GM18505 (cell line): ENCODE measurements at regions not wholly inside any gene's neighbourhood (a gene's known extent, or its start where the extent isn't known, plus 50 kb on each side); places are given as distances from the start of the nearest gene placed in this dataset.
"Not testable (repeated sequence)": the region's sequence is repeated elsewhere in the genome, so short reads cannot be mapped to it uniquely, and the experiment has no call there.

Source experiments
- ATAC-seq: cut with Tn5 transposase; IDR thresholded peaks from one replicate; pipeline ENCODE4 v1.9.1; 2021; ENCODE audit not compliant: unreplicated experiment
- POLR2A ChIP-seq: IDR thresholded peaks from 4 replicates; pipeline ENCODE4 v1.6.1; 2011; ENCODE audit warnings: borderline replicate concordance; ENCODE audit not compliant: insufficient read depth, insufficient read length; ENCODE audit errors: extremely low read depth

- no peak for ATAC-seq
- TF ChIP-seq POLR2A, result no peak
Observed at GRCh38 chr4:45229206-45229605, 502.9 kb upstream of the GNPDA2 start.

- ATAC-seq, result no peak
Observed at GRCh38 chr4:45215976-45216542, 489.7 kb upstream of the GNPDA2 start.

GRCh38 chr4:45208476-45208875 lies 482.1 kb upstream of the GNPDA2 start:
- ATAC-seq, result not testable (repeated sequence)

More at GRCh38 chr4:45215976-45216542, 489.7 kb upstream of the GNPDA2 start:
- TF ChIP-seq POLR2A, result no peak

GRCh38 chr4:45207864-45208331 lies 481.5 kb upstream of the GNPDA2 start:
- ATAC-seq, result not testable (repeated sequence)

- ATAC-seq, result not testable (repeated sequence)
Observed at GRCh38 chr4:45207241-45207863, 481.0 kb upstream of the GNPDA2 start.

GRCh38 chr4:45199736-45200135 lies 473.4 kb upstream of the GNPDA2 start:
- no peak for ATAC-seq
- no peak for TF ChIP-seq POLR2A

- no peak for TF ChIP-seq POLR2A
- no peak for ATAC-seq
Observed at GRCh38 chr4:45188501-45188900, 462.1 kb upstream of the GNPDA2 start.

GRCh38 chr4:45186249-45186648 lies 459.9 kb upstream of the GNPDA2 start:
- no peak for TF ChIP-seq POLR2A

GRCh38 chr4:45183905-45184304 lies 457.5 kb upstream of the GNPDA2 start:
- no peak for TF ChIP-seq POLR2A
- no peak for ATAC-seq

More at GRCh38 chr4:45186249-45186648, 459.9 kb upstream of the GNPDA2 start:
- ATAC-seq, result no peak

GRCh38 chr4:45172636-45173035 lies 446.3 kb upstream of the GNPDA2 start:
- no peak for ATAC-seq
- no peak for TF ChIP-seq POLR2A

- no peak for TF ChIP-seq POLR2A
- no peak for ATAC-seq
Observed at GRCh38 chr4:45160951-45161350, 434.6 kb upstream of the GNPDA2 start.

GRCh38 chr4:45155081-45155777 lies 428.9 kb upstream of the GNPDA2 start:
- ATAC-seq, result no peak
- no peak for TF ChIP-seq POLR2A

GRCh38 chr4:45147866-45148265 lies 421.5 kb upstream of the GNPDA2 start:
- ATAC-seq, result no peak
- TF ChIP-seq POLR2A, result no peak

GRCh38 chr4:45131020-45131419 lies 404.7 kb upstream of the GNPDA2 start:
- ATAC-seq, result no peak
- no peak for TF ChIP-seq POLR2A
